RWPE1 (cell line): ENCODE measurements at regions not wholly inside any gene's neighbourhood (a gene's known extent, or its start where the extent isn't known, plus 50 kb on each side); places are given as distances from the start of the nearest gene placed in this dataset.
"Not testable (repeated sequence)": the region's sequence is repeated elsewhere in the genome, so short reads cannot be mapped to it uniquely, and the experiment has no call there.

Experiments used
- CTCF ChIA-PET: fragments of 350-600 bp; sonication (Branson Sonifier 250); formaldehyde crosslinking; extraction: SDS; loops from one replicate; lab custom pipeline; 2021; lab: Yijun Ruan, JAX
- POLR2A ChIA-PET: fragments of 400-600 bp; formaldehyde crosslinking; extraction: SDS; loops from one replicate; lab custom pipeline; 2020; ENCODE audit warnings: antibody characterized with exemption; ENCODE audit not compliant: low non-redundant PET; lab: Yijun Ruan, JAX
- DNase-seq: peaks from one replicate; pipeline ENCODE4 v3.0.0; 2012; ENCODE audit warnings: low spot score
- H3K27ac ChIP-seq: fragments of 450-650 bp; 2 replicates; pipeline ENCODE4 v1.5.1; 2017
- TF ChIP-seq, protein P1 (sequence below): fragments of 450-650 bp; conservative IDR thresholded peaks from 2 replicates; pipeline ENCODE4 v1.5.1; 2017; ENCODE audit warnings: low read depth, mild to moderate bottlenecking

DNA sequence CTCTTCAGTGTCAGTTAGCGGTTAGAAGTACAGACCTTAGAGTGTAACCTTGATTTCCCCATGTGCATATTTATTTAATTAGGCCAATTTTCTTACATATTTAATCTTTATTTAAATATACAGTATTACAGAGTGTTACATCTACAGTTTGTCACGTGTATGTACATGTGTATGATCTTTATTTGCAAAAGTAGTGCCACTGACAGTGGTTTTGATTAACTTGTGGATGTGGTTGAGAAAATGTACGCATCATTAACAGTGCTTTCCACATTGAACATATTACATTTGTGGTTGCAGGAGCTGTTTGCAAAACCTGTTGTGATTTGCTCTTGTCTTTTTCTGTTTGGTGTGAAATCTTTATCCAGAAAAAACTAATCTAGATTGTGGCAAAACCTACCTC, 535.5 kb downstream of the FLRT2 start:
- no peak overlapping the region for H3K27ac ChIP-seq
- POLR2A ChIA-PET = no interaction called here
- TF ChIP-seq, protein P1, sequence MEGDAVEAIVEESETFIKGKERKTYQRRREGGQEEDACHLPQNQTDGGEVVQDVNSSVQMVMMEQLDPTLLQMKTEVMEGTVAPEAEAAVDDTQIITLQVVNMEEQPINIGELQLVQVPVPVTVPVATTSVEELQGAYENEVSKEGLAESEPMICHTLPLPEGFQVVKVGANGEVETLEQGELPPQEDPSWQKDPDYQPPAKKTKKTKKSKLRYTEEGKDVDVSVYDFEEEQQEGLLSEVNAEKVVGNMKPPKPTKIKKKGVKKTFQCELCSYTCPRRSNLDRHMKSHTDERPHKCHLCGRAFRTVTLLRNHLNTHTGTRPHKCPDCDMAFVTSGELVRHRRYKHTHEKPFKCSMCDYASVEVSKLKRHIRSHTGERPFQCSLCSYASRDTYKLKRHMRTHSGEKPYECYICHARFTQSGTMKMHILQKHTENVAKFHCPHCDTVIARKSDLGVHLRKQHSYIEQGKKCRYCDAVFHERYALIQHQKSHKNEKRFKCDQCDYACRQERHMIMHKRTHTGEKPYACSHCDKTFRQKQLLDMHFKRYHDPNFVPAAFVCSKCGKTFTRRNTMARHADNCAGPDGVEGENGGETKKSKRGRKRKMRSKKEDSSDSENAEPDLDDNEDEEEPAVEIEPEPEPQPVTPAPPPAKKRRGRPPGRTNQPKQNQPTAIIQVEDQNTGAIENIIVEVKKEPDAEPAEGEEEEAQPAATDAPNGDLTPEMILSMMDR = no peak
- CTCF ChIA-PET = no interaction called here
- DNase-seq = no peak

DNA sequence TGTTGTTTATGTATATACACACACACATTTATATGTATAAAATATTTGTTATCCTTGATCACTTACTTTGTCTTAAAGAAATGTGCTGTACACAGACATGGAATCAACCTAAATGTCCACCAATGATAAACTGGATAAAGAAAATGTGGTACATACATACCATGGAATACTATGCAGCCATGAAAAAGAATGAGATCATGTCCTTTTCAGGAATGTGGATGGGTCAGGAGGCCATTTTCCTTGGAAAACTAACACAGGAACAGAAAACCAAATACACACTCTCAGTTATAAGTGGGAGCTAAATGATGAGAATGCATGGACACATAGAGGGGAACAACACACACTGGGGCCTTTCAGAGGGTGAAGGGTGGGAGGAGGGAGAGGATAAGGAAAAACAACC, 534.7 kb downstream of the FLRT2 start:
- POLR2A ChIA-PET, DNase-seq, H3K27ac ChIP-seq, CTCF ChIA-PET: not testable (repeated sequence)

DNA sequence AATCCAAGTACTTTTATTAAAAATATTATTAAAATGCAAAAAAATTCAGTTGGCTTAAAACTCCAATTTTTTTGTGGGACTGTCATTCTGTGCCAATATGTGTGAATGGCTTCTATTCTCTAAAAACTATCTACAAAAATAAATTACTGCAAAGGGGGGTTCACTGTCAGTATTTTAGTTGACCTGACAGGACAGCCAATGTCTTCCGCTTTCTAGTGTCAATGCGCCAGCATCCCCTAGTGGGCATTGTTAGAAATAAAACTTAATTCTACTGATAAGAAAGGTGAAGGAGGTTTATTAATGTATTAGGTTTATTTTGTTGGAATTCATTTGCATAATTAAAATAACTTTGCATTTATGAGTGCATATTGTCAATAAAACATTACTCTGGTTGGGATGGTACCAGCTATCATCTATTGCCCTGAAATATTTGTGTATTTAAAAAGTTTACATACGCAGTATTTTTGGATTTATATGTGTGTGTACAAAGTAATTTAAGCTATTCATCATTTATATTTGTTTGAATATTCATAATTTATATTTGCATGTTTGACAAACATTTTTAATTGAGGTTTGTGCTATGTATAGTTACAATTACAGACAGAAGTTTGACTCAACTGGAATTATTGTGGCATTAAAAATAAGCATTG, 527.2 kb downstream of the FLRT2 start:
- CTCF ChIA-PET = interaction anchor here (0.5 to 0.6 kb wide), 2 partner anchors 365 to 710 kb away, joined by 3 to 4 read pairs; no protein-coding TSS in a partner anchor
- POLR2A ChIA-PET = no interaction called here
- TF ChIP-seq, protein P1 = peak; percentile 86
- peak; percentile 17 for DNase-seq
- H3K27ac ChIP-seq = no peak overlapping the region

DNA sequence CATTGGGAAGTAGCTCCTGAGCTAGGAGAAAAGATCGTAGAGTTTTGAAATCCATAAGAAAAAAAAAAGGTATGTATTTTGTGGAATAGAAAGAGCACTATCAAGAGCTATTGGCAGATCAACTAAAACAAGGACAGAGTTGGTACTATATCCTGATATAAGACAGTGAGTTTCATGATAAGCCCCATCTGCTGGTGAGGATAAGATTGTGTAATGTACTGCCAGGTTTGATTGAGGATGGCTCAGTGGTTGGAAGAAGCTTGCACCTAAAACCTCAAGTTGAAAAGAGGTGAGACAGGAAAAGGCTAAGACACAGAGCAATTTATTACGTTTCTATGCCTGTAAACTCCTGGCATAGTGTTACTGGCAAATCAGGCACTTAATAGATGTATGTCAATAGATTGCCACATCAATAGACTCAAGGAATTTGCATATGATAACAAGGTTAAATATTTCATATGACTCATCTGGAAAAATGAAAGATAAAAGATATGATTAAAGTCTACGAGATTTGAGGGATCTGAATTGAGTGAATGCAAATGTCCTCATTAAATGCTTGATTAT, 525.6 kb downstream of the FLRT2 start:
- TF ChIP-seq, protein P1 = 0 out of 2 replicates have a peak, but pooled peaks have one; percentile 6
- no peak for DNase-seq
- H3K27ac ChIP-seq = no peak overlapping the region
- POLR2A ChIA-PET = no interaction called here
- CTCF ChIA-PET = interaction anchor here (1.0 kb wide), 1 partner anchor 1292 kb away, joined by 4 read pairs; no protein-coding TSS in a partner anchor

DNA sequence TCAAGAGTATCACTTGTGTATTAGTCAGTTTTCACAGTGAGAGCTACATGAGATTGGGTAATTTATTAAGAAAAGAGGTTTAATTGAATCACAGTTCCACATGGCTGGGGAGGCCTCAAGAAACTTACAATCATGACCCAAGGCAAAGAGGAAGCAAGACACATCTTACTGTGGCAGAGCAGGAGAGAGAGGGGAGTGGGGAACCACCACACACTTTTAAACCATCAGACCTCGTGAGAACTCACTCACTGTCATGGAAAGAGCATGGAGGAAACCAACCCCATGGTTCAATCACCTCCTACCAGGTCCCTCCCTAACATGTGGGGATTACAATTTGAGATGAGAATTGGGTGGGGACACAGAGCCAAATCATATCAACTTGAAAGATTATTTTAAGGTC, 522.9 kb downstream of the FLRT2 start:
- no peak overlapping the region for H3K27ac ChIP-seq
- POLR2A ChIA-PET = no interaction called here
- no peak for DNase-seq
- TF ChIP-seq, protein P1 = no peak
- CTCF ChIA-PET = no interaction called here

DNA sequence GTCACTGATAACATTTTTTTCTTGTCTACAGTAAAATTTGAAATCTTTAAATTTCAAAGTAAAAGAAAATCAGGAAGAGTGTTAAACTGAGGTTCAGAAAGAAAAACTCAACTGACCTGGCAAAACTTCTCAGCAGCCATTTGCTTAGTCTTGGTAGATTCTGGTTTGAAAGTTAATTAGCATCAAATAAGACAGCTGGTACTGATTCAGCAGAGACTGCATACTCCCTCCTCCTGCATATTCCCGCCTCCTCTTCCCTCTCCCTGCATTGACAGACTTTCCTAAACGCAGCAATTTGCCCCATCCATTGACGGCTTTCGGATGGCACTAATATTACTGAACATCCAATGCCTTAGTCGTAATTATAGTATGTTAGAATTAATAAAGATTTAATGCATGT, 520.8 kb downstream of the FLRT2 start:
- POLR2A ChIA-PET = no interaction called here
- DNase-seq = no peak
- TF ChIP-seq, protein P1 = no peak
- no peak overlapping the region for H3K27ac ChIP-seq
- CTCF ChIA-PET = interaction anchor here (0.6 kb wide), 1 partner anchor 1055 kb away, joined by 3 read pairs; no protein-coding TSS in a partner anchor

DNA sequence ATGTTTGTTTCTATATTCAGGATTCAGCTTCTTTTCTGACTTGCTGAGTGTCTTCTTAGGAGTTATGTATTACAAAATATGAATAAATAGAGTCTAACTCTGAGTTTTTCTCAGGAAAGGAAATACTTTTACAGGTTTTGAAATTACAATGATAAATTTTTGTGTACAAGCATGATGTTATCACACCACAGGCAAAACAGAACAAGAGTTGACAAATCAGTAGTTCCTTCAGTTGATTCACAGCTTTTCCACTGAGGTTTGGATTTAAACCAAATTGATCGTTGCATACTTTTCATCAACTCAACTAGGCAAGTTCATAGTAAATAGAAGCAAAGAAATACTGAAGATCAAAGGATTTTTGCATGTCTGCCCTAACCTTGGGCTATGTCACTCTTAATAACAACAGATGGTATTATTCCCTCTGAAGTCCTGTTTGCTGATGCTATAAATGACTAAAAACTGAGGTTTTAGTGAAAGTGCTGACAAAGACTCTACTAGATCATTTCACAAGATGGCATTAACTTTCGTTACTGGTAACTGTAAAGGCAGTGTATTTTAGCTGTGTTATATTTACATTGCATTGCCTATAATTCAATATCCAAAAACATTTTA, 520.2 kb downstream of the FLRT2 start:
- TF ChIP-seq, protein P1 = no peak
- POLR2A ChIA-PET = no interaction called here
- CTCF ChIA-PET = no interaction called here
- DNase-seq = no peak
- H3K27ac ChIP-seq = no peak overlapping the region
